ENCODE measurements at regions not wholly inside any gene's neighbourhood (a gene's known extent, or its start where the extent isn't known, plus 50 kb on each side); places are given as distances from the start of the nearest gene placed in this dataset.

GRCh38 chr2:67502346-67503065, 105.4 kb downstream of the ETAA1 start:
- TF ChIP-seq, protein P1, sequence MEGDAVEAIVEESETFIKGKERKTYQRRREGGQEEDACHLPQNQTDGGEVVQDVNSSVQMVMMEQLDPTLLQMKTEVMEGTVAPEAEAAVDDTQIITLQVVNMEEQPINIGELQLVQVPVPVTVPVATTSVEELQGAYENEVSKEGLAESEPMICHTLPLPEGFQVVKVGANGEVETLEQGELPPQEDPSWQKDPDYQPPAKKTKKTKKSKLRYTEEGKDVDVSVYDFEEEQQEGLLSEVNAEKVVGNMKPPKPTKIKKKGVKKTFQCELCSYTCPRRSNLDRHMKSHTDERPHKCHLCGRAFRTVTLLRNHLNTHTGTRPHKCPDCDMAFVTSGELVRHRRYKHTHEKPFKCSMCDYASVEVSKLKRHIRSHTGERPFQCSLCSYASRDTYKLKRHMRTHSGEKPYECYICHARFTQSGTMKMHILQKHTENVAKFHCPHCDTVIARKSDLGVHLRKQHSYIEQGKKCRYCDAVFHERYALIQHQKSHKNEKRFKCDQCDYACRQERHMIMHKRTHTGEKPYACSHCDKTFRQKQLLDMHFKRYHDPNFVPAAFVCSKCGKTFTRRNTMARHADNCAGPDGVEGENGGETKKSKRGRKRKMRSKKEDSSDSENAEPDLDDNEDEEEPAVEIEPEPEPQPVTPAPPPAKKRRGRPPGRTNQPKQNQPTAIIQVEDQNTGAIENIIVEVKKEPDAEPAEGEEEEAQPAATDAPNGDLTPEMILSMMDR (IDR thresholded peaks at IDR 0.05), result no peak

DNA sequence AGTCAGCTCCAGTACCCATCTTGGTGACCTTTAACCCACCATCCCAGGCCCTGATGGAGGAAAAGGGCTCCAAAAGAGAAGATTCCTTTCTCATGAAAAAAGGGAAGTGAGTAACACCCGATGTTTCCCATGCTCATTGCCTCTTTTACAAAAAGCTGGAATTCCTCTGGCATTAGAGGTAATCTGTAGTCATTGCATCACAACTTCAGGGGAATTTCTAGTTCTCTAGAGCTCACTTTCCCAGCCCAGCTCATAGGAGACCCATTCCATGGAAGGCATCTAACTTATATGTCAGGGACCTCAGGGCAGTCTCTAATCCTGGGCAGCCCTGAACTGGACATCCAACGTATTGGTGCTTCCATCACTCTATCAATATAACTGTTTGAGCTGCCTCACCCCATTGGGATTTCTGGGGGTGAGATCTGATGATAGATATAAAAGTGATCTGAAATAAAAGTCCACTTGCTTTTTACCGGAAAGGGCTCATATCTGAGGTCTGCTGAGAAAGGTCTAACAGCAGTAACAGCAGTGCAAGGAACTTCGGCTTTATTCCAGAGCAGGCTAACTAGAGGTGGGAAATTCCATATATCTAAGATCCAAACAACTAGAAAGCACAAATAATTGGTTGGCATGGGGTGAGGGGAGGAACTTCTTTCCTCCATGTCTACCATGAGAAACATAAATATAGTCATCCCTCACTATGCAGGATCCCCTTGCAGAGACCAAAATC, 106.1 kb downstream of the ETAA1 start:
- TF ChIP-seq, protein P1 (IDR thresholded peaks at IDR 0.05), result no peak

DNA sequence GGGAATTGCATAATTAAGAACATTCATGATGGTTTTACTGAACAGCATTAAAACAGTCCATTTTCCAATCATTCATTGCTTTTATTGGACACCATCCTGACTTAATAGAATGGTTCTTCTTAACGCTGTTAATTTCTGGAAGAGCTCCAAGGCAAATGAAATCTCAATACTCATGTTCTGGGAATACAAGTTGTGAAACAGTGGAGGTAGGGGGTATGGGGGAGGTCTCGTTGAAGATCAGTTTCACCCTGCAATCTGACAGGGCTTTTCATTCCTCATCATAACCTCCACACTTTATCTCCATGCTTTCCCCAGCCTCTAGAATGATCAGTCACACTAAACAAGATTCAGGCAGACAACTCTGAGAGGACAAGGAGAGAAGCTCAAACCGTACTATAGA, 113.6 kb downstream of the ETAA1 start:
- TF ChIP-seq, protein P1 (IDR thresholded peaks at IDR 0.05), result no peak

DNA sequence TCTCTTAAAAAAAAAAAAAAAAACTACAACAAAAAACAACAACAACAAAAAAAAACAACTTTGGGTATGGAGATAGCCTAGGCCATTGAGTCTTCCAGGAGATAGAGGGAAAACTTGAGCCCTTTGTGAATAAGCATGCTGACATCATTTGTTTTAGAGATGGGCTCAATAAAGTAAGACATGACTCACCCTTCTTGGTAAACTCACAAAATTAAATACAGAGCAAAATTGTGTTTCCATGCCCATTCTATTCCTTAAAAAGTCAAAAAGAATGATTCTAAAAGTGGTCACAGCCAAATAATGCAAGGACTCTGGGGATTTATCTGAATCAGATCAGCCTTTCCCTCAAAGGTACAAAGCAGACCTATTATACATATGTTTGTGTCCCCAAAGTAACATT, 117.4 kb downstream of the ETAA1 start:
- TF ChIP-seq, protein P1 (IDR thresholded peaks at IDR 0.05), result no peak

GRCh38 chr2:67515056-67515455, 117.9 kb downstream of the ETAA1 start:
- TF ChIP-seq, protein P1 (IDR thresholded peaks at IDR 0.05), result no peak

DNA sequence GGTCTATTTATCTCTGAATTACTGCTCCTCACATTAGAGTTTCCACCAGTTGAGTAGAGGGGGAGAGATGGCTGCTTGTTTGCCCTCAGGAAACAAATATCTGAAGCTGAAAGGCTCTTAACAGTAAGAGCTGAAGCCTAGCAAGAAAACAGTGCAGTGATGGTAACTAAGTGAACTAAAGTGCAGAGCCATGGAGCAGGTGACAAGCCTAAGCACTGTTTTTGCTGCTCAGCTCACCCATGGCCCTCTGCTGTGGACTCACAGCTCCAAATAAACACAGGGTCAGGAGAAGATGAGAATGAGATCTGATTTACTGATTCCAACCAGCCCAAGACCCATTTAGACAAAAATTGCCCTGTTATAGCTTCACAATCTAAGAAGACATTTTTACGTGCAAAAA, 118.4 kb downstream of the ETAA1 start:
- TF ChIP-seq, protein P1 (IDR thresholded peaks at IDR 0.05), result no peak

- TF ChIP-seq, protein P1 (IDR thresholded peaks at IDR 0.05), result no peak
Observed at GRCh38 chr2:67516362-67516761, 119.2 kb downstream of the ETAA1 start.
